Astrocyte of the spinal cord (primary cell): ENCODE measurements at regions not wholly inside any gene's neighbourhood (a gene's known extent, or its start where the extent isn't known, plus 50 kb on each side); places are given as distances from the start of the nearest gene placed in this dataset.

Source experiments
- DNase-seq: peaks from one replicate; pipeline ENCODE4 v3.0.0; 2011; ENCODE audit warnings: low read depth, low spot score
- H3K4me3 ChIP-seq: 2 replicates; pipeline ENCODE4 v1.5.1; 2011; ENCODE audit warnings: low read depth, mild to moderate bottlenecking, low read length, moderate library complexity
- in situ Hi-C: cut with HindIII; loops from 2 replicates; pipeline ENCODE4 v1.10.0; 2017; ENCODE audit warnings: low sequenced_read_pairs
- TF ChIP-seq, protein P1 (sequence below): IDR thresholded peaks from 2 replicates; pipeline ENCODE4 v1.5.1; 2012; ENCODE audit warnings: low read depth, mild to moderate bottlenecking, low read length, inconsistent platforms

DNA sequence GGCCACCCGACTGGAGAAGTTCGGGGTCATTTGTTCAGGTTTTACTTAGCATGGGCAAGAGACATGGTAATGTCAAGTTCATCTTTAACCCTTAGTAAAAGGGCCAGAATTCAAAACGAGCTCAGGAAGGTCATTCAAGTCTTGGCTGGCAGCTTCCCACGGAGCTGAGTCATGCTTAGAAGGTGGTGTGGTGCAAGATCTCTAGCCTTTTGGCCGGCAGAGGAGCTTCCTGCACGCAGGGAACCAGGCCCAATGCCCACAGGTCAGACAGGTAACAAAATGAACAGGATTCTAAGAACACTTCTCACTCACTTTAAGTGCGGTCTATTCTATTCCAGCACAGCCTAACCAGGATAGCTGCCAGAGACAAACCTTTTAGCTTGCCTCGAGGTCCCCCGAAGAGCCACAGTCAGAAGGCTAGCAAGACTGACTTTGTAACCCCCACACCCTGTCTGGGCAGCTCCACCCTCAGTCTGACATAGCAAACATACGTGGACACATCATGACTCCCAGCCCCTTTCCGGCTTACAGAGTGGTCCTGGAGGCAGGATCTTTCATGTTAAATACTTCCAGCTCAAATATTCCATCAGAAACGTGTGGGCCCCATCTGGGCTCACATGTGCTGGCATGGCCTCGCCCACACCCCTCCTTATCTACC is 292.7 kb downstream of the BCL11A start:
- TF ChIP-seq, protein P1, sequence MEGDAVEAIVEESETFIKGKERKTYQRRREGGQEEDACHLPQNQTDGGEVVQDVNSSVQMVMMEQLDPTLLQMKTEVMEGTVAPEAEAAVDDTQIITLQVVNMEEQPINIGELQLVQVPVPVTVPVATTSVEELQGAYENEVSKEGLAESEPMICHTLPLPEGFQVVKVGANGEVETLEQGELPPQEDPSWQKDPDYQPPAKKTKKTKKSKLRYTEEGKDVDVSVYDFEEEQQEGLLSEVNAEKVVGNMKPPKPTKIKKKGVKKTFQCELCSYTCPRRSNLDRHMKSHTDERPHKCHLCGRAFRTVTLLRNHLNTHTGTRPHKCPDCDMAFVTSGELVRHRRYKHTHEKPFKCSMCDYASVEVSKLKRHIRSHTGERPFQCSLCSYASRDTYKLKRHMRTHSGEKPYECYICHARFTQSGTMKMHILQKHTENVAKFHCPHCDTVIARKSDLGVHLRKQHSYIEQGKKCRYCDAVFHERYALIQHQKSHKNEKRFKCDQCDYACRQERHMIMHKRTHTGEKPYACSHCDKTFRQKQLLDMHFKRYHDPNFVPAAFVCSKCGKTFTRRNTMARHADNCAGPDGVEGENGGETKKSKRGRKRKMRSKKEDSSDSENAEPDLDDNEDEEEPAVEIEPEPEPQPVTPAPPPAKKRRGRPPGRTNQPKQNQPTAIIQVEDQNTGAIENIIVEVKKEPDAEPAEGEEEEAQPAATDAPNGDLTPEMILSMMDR: no peak
- in situ Hi-C loops: no loop called here
- no peak for DNase-seq
- H3K4me3 ChIP-seq: no peak overlapping the region

DNA sequence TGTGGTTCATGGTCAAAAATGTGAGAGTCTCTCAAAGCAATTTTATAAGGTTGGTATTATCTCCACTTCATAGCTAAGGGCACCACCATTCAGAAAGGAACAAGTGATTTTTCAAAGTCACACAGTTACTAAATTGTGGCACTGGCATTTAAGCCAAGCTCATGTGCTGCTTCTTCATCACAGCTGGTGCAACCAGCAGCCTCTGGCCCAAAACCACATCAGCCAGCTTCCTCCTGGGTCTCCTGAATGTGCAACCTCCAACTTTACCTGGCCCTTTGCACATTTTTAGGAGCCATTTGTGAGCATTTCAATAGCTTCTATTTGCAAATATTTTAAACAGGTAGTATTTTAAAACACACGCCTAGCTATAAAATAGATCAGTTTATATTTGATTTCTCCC is 293.7 kb downstream of the BCL11A start:
- no peak overlapping the region for H3K4me3 ChIP-seq
- no peak for DNase-seq
- in situ Hi-C loops: no loop called here
- TF ChIP-seq, protein P1: no peak

DNA sequence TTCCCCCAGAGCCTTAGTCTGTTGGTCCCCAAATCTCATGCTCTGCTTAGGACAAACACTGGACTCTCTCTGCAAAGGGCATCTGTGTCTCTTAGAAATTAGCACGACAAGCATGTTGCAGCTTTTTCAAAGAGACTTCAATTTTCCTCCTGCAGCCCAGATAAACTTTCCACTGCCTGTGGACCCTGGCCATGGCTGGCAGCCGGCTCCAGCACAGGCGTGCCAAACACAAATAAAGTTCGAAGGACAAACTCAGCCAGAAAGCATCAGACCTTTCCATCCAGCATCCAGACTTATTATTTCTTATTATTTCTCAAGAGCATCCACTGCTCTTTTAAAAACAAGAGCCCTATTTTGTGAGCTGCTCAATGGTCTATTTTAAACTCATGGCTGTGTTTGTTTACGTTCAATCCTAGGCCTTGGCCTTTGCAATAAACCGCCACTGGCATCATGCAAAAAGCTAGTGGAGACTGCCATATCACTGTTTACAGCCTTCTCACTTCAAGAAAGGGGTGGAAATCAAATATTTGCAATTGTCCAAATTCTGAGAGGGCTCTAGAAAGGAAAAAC is 300.8 kb downstream of the BCL11A start:
- TF ChIP-seq, protein P1: no peak
- in situ Hi-C loops: no loop called here
- no peak for DNase-seq
- H3K4me3 ChIP-seq: no peak overlapping the region

DNA sequence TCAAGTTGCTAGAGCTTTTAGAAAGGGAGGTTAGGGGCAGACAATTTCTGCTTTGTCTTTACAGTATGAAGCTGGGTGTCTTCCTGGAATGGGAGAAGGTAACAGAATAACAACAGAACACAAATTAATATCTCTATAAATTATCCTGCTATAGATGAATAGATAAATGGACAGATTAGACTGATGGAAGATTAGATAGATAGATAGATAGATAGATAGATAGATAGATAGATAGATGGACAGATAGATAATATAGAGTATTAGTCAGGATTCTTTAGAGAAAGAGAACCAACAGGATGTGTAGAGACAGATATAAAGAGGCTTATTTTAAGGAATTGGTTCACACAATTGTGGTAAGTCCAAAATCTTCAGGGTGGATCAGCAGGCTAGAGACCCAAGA is 302.2 kb downstream of the BCL11A start:
- TF ChIP-seq, protein P1: no peak
- in situ Hi-C loops: no loop called here
- no peak for DNase-seq
- no peak overlapping the region for H3K4me3 ChIP-seq

DNA sequence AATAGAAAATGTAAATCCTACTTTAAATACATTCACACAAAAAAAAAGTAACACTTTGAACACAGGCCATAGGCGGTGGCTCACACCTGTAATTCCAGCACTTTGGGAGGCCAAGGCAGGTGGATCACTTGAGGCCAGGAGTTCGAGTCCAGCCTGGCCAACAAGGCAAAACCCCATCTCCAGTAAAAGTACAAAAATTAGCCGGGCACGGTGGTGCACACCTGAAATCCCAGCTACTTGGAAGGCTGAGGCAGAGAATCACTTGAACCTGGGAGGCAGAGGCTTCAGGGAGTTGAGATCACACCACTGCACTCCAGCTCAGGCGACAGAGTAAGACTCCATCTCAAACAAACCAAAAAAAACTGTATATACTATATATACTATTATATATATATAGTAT is 303.6 kb downstream of the BCL11A start:
- no peak overlapping the region for H3K4me3 ChIP-seq
- DNase-seq: no peak
- TF ChIP-seq, protein P1: no peak
- in situ Hi-C loops: no loop called here

DNA sequence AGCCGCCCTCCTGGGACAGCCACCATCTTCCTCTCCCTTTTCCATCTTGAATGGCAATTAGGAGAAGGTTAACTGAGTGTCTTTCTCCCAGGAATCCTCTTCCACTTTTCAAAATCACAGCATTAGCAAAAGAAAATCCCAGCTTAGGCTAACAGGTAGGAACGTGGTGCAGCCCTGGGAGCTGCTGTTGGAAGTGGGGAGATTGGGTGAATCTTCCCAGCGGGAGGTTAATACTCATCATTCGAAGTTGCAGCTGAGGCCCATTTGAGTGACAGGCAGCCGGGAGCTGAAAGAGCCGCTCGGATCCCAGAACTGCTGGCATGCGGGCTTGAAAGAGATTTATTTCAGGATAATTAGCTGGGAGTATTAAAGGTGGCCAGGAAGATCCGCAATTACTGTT is 306.0 kb downstream of the BCL11A start:
- no peak for DNase-seq
- TF ChIP-seq, protein P1: no peak
- in situ Hi-C loops: no loop called here
- H3K4me3 ChIP-seq: no peak overlapping the region

DNA sequence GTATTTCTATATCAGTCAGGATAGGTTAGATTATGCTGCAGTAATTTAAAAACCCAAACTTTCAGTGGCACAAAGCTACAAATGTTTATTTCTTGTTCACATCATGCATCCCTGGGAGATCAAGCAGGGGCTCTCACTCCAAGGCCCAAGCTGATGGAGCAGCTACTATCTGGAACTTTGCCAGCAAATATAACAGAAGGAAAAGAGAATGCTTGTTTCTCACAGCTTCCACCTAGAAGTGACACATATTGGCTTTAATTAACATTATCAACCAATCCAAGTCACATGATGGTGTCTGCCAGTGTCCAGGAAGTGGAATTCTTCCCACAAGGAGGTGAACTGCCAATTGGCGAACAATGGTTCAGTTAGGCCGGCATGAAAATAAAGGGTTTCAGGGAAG is 306.9 kb downstream of the BCL11A start:
- TF ChIP-seq, protein P1: no peak
- no peak for DNase-seq

More for the DNA sequence above, 306.9 kb downstream of the BCL11A start:
- H3K4me3 ChIP-seq: no peak overlapping the region
- in situ Hi-C loops: no loop called here
